Body of pancreas (tissue), 4 donors: ENCODE measurements at regions not wholly inside any gene's neighbourhood (a gene's known extent, or its start where the extent isn't known, plus 50 kb on each side); places are given as distances from the start of the nearest gene placed in this dataset.

Experiments
- CTCF ChIP-seq, 7 experiments: fragments of 450-650 bp in 4 of 7; fragments of 200-600 bp in 3 of 7; sonication (generic) in 3 of 7; IDR thresholded peaks; one replicate each; pipeline ENCODE4 v1.5.1; 2016 to 2019; ENCODE audit warnings: antibody characterized with exemption in 7 of 7
- POLR2A ChIP-seq, 3 donors: fragments of 450-650 bp; IDR thresholded peaks; one replicate each; pipeline ENCODE4 v1.6.1; 2016; ENCODE audit warnings: antibody characterized with exemption in 3 of 3, mild to moderate bottlenecking in 2 of 3

- TF ChIP-seq CTCF (IDR thresholded peaks at IDR 0.05) (no peak), POLR2A (IDR thresholded peaks at IDR 0.05) (no peak)
Observed at GRCh38 chr4:12583275-12583674, 900.9 kb downstream of the RAB28 start.
